AG09319 (cell line): ENCODE measurements at regions not wholly inside any gene's neighbourhood (a gene's known extent, or its start where the extent isn't known, plus 50 kb on each side); places are given as distances from the start of the nearest gene placed in this dataset.
"Not testable (repeated sequence)": the region's sequence is repeated elsewhere in the genome, so short reads cannot be mapped to it uniquely, and the experiment has no call there.

Experiments used
- DNase-seq: peaks from one replicate; pipeline ENCODE4 v3.0.0-alpha.2; 2010; ENCODE audit warnings: low read depth; ENCODE audit errors: extremely low read depth

DNA sequence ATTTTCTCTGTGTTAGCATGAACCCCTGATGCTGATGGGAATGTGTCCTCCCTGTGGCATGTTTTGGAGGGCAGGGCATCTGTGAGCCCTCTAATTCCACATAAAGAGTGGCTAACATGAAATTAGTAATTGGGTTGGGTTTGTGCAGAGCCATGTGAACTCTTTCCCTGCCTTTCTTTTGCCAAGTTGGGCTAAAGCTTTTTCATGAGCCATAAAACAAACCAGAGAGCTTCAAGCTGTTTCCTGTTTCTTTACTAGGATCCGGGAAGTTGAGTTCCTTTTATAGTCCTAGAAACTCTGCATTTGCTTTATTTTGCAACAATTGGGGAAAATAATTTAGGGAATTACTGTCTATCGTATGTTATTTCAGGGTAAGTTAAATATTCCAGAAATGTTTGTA, 247.1 kb downstream of the RTP5 start:
- not testable (repeated sequence) for DNase-seq

DNA sequence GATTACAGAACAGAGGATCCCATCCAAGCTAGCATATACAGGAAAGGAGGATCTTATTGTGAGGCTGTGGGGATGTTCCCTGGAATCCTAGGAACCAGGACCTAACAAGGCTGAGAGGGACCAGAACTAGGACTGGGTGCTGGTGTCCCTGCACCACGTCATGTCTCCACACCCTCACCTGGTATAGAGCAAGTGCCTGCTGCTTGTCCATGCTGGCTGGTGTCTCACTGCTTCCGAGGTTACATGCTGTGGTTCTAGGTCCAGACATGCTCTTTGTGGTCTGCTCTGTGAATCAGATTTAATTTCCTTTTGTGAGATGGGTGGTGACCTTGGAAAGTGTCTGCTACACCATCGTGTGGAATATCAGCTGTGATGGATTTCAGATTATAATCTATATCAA, 247.8 kb downstream of the RTP5 start:
- DNase-seq: not testable (repeated sequence)

DNA sequence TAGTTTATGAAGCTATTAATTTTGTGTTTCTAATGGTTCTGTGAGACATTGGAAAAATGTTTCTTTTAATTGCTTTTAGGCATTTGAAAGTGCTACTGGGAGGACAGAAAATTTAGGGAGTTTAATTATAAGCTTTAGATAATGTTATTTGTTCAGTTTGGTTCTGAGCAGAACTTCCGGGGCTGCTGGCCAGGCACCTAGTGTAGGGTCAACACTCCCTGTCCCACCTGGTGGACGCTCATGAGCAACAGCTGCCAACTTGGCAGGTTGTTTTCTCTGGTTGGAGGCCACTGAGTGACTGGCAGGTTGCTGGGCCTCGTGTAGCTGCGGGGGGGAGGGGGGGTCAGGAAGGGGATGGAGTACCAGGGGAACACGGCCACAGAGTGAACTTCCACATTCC, 250.2 kb downstream of the RTP5 start:
- DNase-seq: not testable (repeated sequence)

DNA sequence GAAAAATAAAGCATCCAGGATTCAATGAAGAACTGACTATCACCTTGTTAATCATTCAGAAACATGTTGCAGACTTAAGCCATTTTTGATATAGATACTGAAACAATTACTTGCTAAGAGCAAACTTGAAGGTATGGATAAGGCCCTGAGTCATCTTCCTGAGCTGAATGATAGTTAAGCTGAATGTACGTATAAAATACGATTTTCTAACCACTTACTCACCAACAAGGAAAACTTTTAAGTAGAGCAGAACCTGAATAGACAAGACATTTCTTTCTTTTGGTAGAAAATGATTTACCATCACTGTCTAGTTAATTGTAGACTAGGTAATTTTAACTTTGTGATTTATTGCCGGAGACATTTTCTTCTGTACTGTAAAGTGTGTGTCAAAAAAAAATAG, 261.2 kb downstream of the RTP5 start:
- not testable (repeated sequence) for DNase-seq

DNA sequence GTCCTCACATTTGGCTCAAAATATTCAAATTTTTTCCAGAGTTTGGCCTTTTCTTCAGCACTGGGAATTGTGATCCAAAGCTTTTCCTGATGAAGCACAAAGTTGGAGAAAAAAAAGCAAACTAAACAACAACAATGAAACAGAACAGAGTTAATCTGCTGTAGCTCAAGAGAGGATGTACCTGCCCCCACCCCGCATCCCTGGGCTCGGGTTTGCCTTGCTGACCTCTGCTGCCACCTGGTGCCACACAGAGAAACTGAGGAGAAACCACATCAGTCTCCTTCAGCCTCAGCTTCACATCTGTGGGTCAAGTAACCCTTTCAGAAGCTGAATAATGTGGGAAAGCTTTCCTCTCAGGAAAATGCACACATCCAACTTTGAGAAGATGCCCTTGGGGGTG, 290.4 kb downstream of the RTP5 start:
- not testable (repeated sequence) for DNase-seq

DNA sequence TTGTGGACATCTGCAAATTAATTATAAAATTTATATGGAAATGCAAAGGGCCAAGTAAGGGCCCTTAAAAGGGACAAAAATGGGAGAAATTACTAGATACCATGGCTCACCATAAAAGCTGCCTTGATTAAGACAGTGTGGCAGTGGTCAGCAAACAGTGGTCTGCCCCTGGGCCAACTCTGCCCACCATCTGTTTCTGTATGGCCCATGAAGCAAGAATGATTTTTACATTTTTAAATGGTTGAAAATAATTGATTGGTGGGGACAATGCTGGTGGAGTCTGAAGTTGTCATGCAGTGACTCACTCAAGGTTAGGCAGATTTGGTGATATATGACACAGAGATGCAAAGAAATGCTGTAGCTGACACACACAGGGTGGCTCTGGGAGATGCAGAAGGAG, 295.6 kb downstream of the RTP5 start:
- DNase-seq: not testable (repeated sequence)

DNA sequence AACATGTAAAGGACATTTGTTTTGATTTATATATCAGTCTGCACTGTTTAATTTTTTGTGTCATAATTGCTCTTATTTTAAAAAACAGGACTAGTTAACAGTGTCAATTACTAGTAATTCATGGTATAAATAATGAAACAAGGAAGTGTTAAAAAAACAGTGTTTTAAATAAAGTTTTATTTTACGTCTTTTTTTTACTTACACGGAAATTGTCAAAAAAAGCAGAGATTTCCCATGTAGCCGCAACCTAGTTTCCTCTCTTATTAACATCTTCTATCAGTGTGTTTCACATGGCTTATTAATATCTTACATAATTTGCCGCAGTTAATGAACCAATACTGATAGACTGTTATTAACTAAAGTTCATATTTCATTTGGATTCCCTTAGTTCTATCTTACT, 301.8 kb downstream of the RTP5 start:
- not testable (repeated sequence) for DNase-seq
